Endothelial cell of umbilical vein (primary cell): ENCODE measurements at regions not wholly inside any gene's neighbourhood (a gene's known extent, or its start where the extent isn't known, plus 50 kb on each side); places are given as distances from the start of the nearest gene placed in this dataset.

ENCODE experiments used
- BruUV-seq: library from RNA; stranded (reverse); fragments of 400-500 nt; replicated peaks from 2 replicates; lab custom pipeline; 2021; lab: Mats Ljungman, UMichigan
- CTCF ChIA-PET: fragments of 300-600, 350-600 bp; sonication (Branson Sonifier 250); formaldehyde crosslinking; loops from one replicate; lab custom pipeline; 2021; ENCODE audit warnings: antibody characterized with exemption, inconsistent platforms; lab: Charles Lee
- POLR2A ChIA-PET: fragments of 300-600, 350-600 bp; sonication (Branson Sonifier 250); formaldehyde crosslinking; loops from one replicate; lab custom pipeline; 2021; ENCODE audit warnings: antibody characterized with exemption, inconsistent platforms; lab: Charles Lee
- DNase-seq: peaks from one replicate; pipeline ENCODE4 v3.0.0-alpha.2; 2011; ENCODE audit warnings: low read depth, low spot score
- FAIRE-seq: peaks from 2 replicates; lab custom pipeline; 2011; peaks lifted over from hg19 to GRCh38; lab: Jason Lieb, UNC
- H2AFZ ChIP-seq: 2 replicates; pipeline ENCODE4 v1.6.0; 2012; ENCODE audit warnings: low read depth, low read length, control low read depth, inconsistent platforms
- H3K27ac ChIP-seq: 2 replicates; pipeline ENCODE4 v1.5.1; 2011; ENCODE audit warnings: low read depth, mild to moderate bottlenecking, control low read depth, low read length, moderate library complexity; ENCODE audit not compliant: insufficient read depth
- H3K27me3 ChIP-seq, 2 experiments: 2 replicates each; pipeline versions ENCODE4 v1.6.0 to v1.6.1; 2011; ENCODE audit warnings: low read length in 2 of 2, mixed read lengths in 1 of 2; ENCODE audit not compliant: control insufficient read depth in 2 of 2, insufficient read depth in 2 of 2
- H3K36me3 ChIP-seq, 2 experiments: 2 replicates in 1 of 2; 3 replicates in 1 of 2; pipeline ENCODE4 v1.5.1; 2011; ENCODE audit warnings: low read length in 2 of 2, mild to moderate bottlenecking in 1 of 2, moderate library complexity in 1 of 2; ENCODE audit not compliant: control insufficient read depth in 2 of 2, insufficient read depth in 2 of 2; ENCODE audit errors: extremely low read depth in 1 of 2
- H3K4me1 ChIP-seq: 3 replicates; pipeline ENCODE4 v1.5.1; 2011; ENCODE audit warnings: mild to moderate bottlenecking, low read length; ENCODE audit not compliant: control insufficient read depth, insufficient read depth; ENCODE audit errors: extremely low read depth
- H3K4me2 ChIP-seq: 2 replicates; pipeline ENCODE4 v1.6.1; 2011; ENCODE audit warnings: low read length, control low read depth, mixed read lengths; ENCODE audit not compliant: insufficient read depth
- H3K4me3 ChIP-seq, 3 experiments: fragments of 200-600 bp in 1 of 3; sonication (generic), shearing (Covaris generic) in 1 of 3; replicated peaks in 1 of 3; 2 replicates each; pipeline ENCODE4 v1.5.1; 2011 to 2016; ENCODE audit warnings: control low read depth in 3 of 3, low read length in 3 of 3, mild to moderate bottlenecking in 2 of 3, inconsistent platforms in 1 of 3, low read depth in 1 of 3, moderate library complexity in 1 of 3; ENCODE audit not compliant: insufficient read depth in 1 of 3
- H3K79me2 ChIP-seq: 2 replicates; pipeline ENCODE4 v1.6.0; 2012; ENCODE audit warnings: low read length, inconsistent platforms; ENCODE audit not compliant: control insufficient read depth, insufficient read depth
- H3K9ac ChIP-seq: replicated peaks from 2 replicates; pipeline ENCODE3; 2011; ENCODE audit warnings: low read length, control low read depth; ENCODE audit not compliant: insufficient read depth; ENCODE audit errors: extremely low read depth
- H3K9me1 ChIP-seq: replicated peaks from 3 replicates; pipeline ENCODE4 v1.6.0; 2011; ENCODE audit warnings: mild to moderate bottlenecking, low read length; ENCODE audit not compliant: control insufficient read depth, insufficient read depth; ENCODE audit errors: extremely low read depth
- H3K9me3 ChIP-seq: replicated peaks from 2 replicates; pipeline ENCODE4 v1.5.1; 2012; ENCODE audit warnings: low read length, inconsistent platforms; ENCODE audit not compliant: control insufficient read depth, insufficient read depth
- H4K20me1 ChIP-seq: replicated peaks from 2 replicates; pipeline ENCODE3; 2011; ENCODE audit warnings: mild to moderate bottlenecking, low read length; ENCODE audit not compliant: control insufficient read depth, insufficient read depth; ENCODE audit errors: extremely low read depth
- EZH2 ChIP-seq: IDR thresholded peaks from 2 replicates; pipeline ENCODE4 v1.6.1; 2012; ENCODE audit warnings: borderline replicate concordance, low read depth, mild to moderate bottlenecking, moderate library complexity, low read length, inconsistent platforms; ENCODE audit not compliant: severe bottlenecking
- JUN ChIP-seq: IDR thresholded peaks from 2 replicates; pipeline ENCODE4 v1.6.1; 2011; ENCODE audit warnings: borderline replicate concordance, low read depth; ENCODE audit not compliant: insufficient read length, insufficient read depth
- MYC ChIP-seq: IDR thresholded peaks from one replicate; pipeline ENCODE4 v1.6.1; 2011; ENCODE audit warnings: mild to moderate bottlenecking, low read depth, low read length
- POLR2A ChIP-seq: IDR thresholded peaks from 2 replicates; pipeline ENCODE4 v1.6.1; 2012; ENCODE audit warnings: low read depth, mild to moderate bottlenecking, control low read depth, low read length
- dilution Hi-C: fragments of 300-500 bp; cut with MboI; formaldehyde crosslinking; loops from one replicate; pipeline ENCODE4 v1.15.0; 2019; ENCODE audit warnings: low sequenced_read_pairs; ENCODE audit not compliant: extremely low pct_ligation_motif_present
- intact Hi-C: fragments of 100-400 bp; cut with micrococcal nuclease; formaldehyde crosslinking; loops from one replicate; pipeline ENCODE4 v1.10.0; 2022
- TF ChIP-seq, protein P1 (sequence below), 2 donors: IDR thresholded peaks; 1 replicate in 1 of 2; 2 replicates in 1 of 2; pipeline ENCODE4 v1.5.1; 2011; ENCODE audit warnings: low read length in 2 of 2, mild to moderate bottlenecking in 2 of 2, moderate library complexity in 2 of 2, control low read depth in 1 of 2, inconsistent platforms in 1 of 2, low read depth in 1 of 2; ENCODE audit not compliant: insufficient read depth in 1 of 2; ENCODE audit errors: extremely low read depth in 1 of 2
- TF ChIP-seq, protein P2 (sequence below): IDR thresholded peaks from 2 replicates; pipeline ENCODE4 v1.6.1; 2011; ENCODE audit not compliant: insufficient read depth, insufficient read length

DNA sequence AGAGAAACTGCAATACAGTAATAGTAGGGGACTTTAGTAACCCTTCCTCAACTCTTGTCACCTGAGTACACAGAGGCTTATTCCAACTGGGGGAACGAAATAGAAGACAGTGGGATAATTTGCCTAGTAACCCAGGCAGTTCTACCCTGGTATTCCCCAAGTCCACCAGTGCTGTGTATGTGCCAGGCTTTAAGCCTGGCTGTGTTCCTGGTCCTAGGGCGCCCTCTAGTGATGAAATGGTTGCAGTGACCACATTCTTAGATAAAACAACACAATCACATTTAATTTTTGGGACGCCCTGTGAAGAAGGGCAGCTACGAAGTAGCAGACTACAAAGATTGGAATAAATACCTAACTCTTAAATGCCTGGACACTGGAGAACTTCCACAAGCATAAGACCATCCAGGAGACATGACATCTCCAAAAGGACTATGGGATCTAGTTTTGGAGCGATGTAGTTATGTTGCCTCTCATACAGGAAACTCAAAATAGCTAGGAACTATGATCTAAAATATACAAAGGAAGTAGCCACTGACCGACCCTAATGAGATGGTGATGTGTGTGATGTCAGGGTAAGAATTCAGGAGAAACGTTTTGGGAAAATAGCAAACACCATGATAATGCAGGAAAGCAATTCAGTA lies 163.0 kb upstream of the XIST start:
- Histone ChIP-seq H4K20me1 (no peaks in the 10 kb centered on the region), H3K4me3 (no peak overlapping the region), H3K9ac (no peak overlapping the region), H2AFZ (no peak overlapping the region), H3K9me1 (no peaks in the 10 kb centered on the region), H3K4me1 (no peaks in the 10 kb centered on the region), H3K79me2 (no peaks in the 10 kb centered on the region), H3K36me3 (no peaks in the 10 kb centered on the region), H3K27ac (no peak overlapping the region), H3K27me3 (no peaks in the 10 kb centered on the region), H3K9me3 (no peaks in the 10 kb centered on the region), H3K4me2 (no peak overlapping the region)
- FAIRE-seq (peak; percentile 37), DNase-seq (peak; percentile 70)
- intact Hi-C loops (loop anchor here (1.0 to 10.0 kb wide), 4 partner anchors 118 to 931 kb away; no protein-coding TSS in a partner anchor), dilution Hi-C loops (no loop called here)
- ChIA-PET POLR2A (interaction anchor here (0.6 kb wide), 1 partner anchor 277 kb away, joined by 3 read pairs; no protein-coding TSS in a partner anchor), CTCF (interaction anchor here (0.8 to 2.8 kb wide), 8 partner anchors 104 to 328 kb away, joined by 3 to 36 read pairs (median 8); partner anchors contain the start of gene XIST)
- BruUV-seq, result no TSS peak
- TF ChIP-seq MYC, result no peak
- TF ChIP-seq, protein P1, sequence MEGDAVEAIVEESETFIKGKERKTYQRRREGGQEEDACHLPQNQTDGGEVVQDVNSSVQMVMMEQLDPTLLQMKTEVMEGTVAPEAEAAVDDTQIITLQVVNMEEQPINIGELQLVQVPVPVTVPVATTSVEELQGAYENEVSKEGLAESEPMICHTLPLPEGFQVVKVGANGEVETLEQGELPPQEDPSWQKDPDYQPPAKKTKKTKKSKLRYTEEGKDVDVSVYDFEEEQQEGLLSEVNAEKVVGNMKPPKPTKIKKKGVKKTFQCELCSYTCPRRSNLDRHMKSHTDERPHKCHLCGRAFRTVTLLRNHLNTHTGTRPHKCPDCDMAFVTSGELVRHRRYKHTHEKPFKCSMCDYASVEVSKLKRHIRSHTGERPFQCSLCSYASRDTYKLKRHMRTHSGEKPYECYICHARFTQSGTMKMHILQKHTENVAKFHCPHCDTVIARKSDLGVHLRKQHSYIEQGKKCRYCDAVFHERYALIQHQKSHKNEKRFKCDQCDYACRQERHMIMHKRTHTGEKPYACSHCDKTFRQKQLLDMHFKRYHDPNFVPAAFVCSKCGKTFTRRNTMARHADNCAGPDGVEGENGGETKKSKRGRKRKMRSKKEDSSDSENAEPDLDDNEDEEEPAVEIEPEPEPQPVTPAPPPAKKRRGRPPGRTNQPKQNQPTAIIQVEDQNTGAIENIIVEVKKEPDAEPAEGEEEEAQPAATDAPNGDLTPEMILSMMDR (IDR thresholded peaks at IDR 0.05; ENCODE audit: extremely low read depth in 1 of 2, insufficient read depth in 1 of 2, low read depth in 1 of 2, low read length in 2 of 2), result peak; percentile 54

DNA sequence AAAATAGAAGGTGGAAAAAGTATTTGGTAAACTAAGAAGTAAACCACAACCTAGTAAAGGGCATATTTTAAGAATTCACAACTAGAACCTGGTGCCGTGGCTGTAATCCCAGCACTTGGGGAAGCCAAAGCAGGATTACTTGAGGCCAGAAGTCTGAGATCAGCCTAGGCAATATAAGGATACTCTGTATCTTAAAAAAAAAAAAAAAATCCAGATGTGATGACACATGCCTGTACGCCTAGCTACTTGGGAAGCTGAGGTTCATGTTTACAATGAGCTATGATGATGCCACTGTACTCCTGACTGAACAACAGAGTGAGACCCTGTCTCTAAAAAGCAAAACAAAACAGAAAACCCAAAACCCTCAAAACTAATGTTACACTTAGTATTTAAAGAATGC lies 156.5 kb upstream of the XIST start:
- Histone ChIP-seq H3K9me1 (no peaks in the 10 kb centered on the region), H3K4me1 (no peaks in the 10 kb centered on the region), H3K4me3 (no peak overlapping the region), H3K36me3 (no peaks in the 10 kb centered on the region), H3K27ac (no peak overlapping the region), H3K79me2 (no peaks in the 10 kb centered on the region), H2AFZ (no peak overlapping the region), H3K4me2 (no peak overlapping the region), H3K27me3 (no peaks in the 10 kb centered on the region), H4K20me1 (no peaks in the 10 kb centered on the region), H3K9ac (no peak overlapping the region), H3K9me3 (no peaks in the 10 kb centered on the region)
- FAIRE-seq, result no peak
- TF ChIP-seq JUN (no peak), EZH2 (no peak), POLR2A (no peak), MYC (no peak)
- TF ChIP-seq, protein P2, sequence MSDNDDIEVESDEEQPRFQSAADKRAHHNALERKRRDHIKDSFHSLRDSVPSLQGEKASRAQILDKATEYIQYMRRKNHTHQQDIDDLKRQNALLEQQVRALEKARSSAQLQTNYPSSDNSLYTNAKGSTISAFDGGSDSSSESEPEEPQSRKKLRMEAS, result no peak
- TF ChIP-seq, protein P1 (IDR thresholded peaks at IDR 0.05; ENCODE audit: extremely low read depth in 1 of 2, insufficient read depth in 1 of 2, low read depth in 1 of 2, low read length in 2 of 2), result no peak
- CTCF ChIA-PET, result interaction anchor here (0.7 kb wide), 1 partner anchor 145 kb away, joined by 3 read pairs; no protein-coding TSS in a partner anchor
- dilution Hi-C loops, result no loop called here
- BruUV-seq, result no TSS peak
- DNase-seq, result no peak
- POLR2A ChIA-PET, result no interaction called here
- intact Hi-C loops, result no loop called here
